Subcutaneous abdominal adipose tissue (tissue), 5 donors: ENCODE measurements at regions not wholly inside any gene's neighbourhood (a gene's known extent, or its start where the extent isn't known, plus 50 kb on each side); places are given as distances from the start of the nearest gene placed in this dataset.

Source experiments
- H3K27ac ChIP-seq: one replicate; pipeline ENCODE4 v1.7.0; 2013; ENCODE audit warnings: low read depth, mild to moderate bottlenecking, inconsistent platforms, low read length, moderate library complexity
- H3K27me3 ChIP-seq, 5 donors: one replicate each; pipeline ENCODE4 v1.7.0; 2013; ENCODE audit warnings: low read length in 5 of 5, inconsistent platforms in 1 of 5; ENCODE audit not compliant: control insufficient read depth in 5 of 5, insufficient read depth in 4 of 5
- H3K36me3 ChIP-seq, 5 donors: one replicate each; pipeline ENCODE4 v1.7.0; 2013; ENCODE audit warnings: low read length in 5 of 5; ENCODE audit not compliant: control insufficient read depth in 5 of 5, insufficient read depth in 5 of 5
- H3K4me1 ChIP-seq, 5 donors: one replicate each; pipeline ENCODE4 v1.7.0; 2013; ENCODE audit warnings: low read length in 5 of 5, mild to moderate bottlenecking in 3 of 5, moderate library complexity in 1 of 5; ENCODE audit not compliant: control insufficient read depth in 5 of 5, insufficient read depth in 5 of 5
- H3K4me3 ChIP-seq, 5 donors: one replicate each; pipeline ENCODE4 v1.7.0; 2013; ENCODE audit warnings: low read length in 5 of 5, low read depth in 1 of 5
- H3K9ac ChIP-seq, 5 donors: one replicate each; pipeline ENCODE4 v1.7.0; 2013; ENCODE audit warnings: low read length in 5 of 5, mild to moderate bottlenecking in 4 of 5, moderate library complexity in 3 of 5
- H3K9me3 ChIP-seq, 5 donors: one replicate each; pipeline ENCODE4 v1.7.0; 2013; ENCODE audit warnings: low read length in 5 of 5; ENCODE audit not compliant: control insufficient read depth in 5 of 5
- donor health status: healthy.
- donor health status: healthy.
- donor health status: healthy.
- donor health status: healthy.
- donor health status: healthy.

DNA sequence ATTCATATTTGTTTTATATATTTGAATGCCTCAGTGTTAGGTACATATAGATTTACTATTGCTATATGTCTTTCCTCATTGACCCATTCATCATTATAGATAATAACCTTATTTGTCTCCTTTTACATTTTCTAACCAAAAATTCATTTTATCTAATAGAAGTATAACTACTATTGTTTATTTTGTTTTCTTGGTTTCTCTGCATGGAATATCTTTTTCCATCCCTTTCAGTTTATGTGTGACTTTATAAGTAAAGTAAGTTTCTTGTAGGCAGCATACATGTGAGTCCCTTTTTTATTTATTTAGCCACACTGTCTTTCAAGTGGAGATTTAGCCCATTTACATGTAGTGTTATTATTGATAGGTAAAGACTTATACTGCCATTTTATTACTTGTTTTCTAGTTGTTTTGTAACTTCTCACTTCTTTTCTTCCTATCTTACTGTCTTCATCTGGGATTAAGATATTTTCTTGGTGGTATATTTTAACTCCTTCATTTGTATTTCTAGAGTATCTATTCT, 572.0 kb upstream of the MAN1A1 start:
- Histone ChIP-seq H3K27me3 (no peaks in the 10 kb centered on the region), H3K9me3 (peaks cover 5 to 51% (median 29%) of the 10 kb centered on the region in 5 donors), H3K36me3 (no peaks in the 10 kb centered on the region), H3K4me1 (no peaks in the 10 kb centered on the region), H3K27ac (no peak overlapping the region), H3K9ac (no peak overlapping the region), H3K4me3 (peak overlapping the region in 2 of 5 donors; percentile 7 to 12)

DNA sequence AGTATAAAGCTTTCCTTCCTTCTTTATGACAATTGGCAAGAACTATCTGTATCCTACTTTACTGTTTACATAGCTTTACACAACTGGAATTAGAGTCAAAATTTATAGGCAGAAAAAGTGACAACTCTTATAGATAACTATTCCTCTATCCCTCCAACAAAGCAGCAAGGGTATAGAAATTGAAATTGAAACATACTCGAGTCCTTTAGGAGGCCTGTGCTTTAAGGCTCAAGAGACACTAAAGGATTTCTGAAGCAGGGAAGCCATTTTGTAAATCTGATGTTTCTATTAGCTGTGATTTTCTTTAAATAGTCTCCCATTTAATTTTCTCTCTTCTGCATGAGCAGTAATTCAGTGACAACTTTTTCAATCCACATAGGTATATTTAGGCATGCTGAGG, 567.6 kb upstream of the MAN1A1 start:
- H3K36me3 ChIP-seq, result no peaks in the 10 kb centered on the region
- no peak overlapping the region for H3K27ac ChIP-seq
- no peak overlapping the region for H3K4me3 ChIP-seq
- H3K9me3 ChIP-seq, result peaks cover 0 to 17% (median 11%) of the 10 kb centered on the region in 5 donors
- H3K27me3 ChIP-seq, result no peaks in the 10 kb centered on the region
- H3K9ac ChIP-seq, result no peak overlapping the region
- H3K4me1 ChIP-seq, result no peaks in the 10 kb centered on the region

DNA sequence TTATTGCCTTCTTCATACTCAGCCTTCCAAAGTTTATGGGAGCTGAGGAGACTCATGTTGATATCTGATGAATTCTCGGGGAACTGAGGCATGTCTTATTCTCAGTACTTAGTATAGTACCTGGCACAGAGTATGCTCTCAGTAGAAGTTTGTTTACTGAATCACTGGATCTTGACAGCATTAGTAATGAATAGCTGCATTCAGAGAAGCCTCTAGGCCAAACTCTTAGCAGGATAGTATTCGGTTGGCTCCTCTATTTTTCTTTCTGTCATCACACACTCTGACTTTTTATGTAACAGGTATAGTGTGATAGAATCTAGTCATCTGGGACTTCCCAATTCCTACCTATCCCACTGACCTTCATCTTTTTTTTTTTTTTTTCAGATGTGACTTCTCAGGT, 566.4 kb upstream of the MAN1A1 start:
- Histone ChIP-seq H3K27ac (no peak overlapping the region), H3K4me3 (no peak overlapping the region), H3K9ac (no peak overlapping the region), H3K9me3 (peaks cover 0 to 7% (median 5%) of the 10 kb centered on the region in 5 donors), H3K4me1 (no peaks in the 10 kb centered on the region), H3K27me3 (no peaks in the 10 kb centered on the region), H3K36me3 (no peaks in the 10 kb centered on the region)

DNA sequence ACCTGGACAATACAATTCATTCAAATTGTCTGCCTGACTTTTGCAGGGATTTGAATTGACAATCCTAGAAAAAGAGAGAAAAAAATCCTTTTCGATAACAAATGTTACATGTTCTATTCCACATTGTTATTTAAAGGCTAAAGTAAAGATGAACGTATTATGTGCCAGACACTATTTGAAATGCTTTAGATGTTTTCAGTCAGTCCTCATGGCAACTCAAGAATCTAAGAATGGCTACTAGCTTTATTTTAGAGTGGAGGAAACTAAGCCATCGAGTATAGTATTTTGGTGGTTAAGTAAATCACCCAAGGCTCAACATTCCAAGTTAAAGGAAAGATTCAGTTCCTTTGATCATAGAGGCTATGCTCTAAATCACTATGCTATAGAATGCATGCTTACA, 558.6 kb upstream of the MAN1A1 start:
- no peak overlapping the region for H3K4me3 ChIP-seq
- no peaks in the 10 kb centered on the region for H3K9me3 ChIP-seq
- no peak overlapping the region for H3K9ac ChIP-seq
- no peaks in the 10 kb centered on the region for H3K27me3 ChIP-seq
- no peaks in the 10 kb centered on the region for H3K36me3 ChIP-seq
- H3K27ac ChIP-seq, result no peak overlapping the region
- H3K4me1 ChIP-seq, result no peaks in the 10 kb centered on the region

DNA sequence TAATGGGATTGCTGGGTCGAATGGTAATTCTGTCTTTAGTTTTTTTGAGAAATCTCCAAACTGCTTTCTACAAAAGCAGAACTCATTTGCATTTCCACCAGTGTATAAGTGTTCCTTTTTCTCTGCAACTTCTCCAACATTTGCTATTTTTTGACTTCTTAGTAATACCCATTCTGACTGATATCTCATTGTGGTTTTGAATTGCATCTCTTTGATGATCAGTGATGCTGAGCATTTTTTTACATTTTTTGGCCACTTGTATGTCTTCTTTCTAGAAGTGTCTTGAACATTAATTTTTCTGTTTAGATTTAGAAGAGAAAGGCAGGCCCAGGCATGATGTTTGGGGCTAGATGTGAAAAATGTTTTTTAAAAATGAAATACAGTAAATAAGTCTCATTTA, 553.1 kb upstream of the MAN1A1 start:
- H3K36me3 ChIP-seq, result no peaks in the 10 kb centered on the region
- no peaks in the 10 kb centered on the region for H3K27me3 ChIP-seq
- no peak overlapping the region for H3K4me3 ChIP-seq
- H3K27ac ChIP-seq, result no peak overlapping the region
- no peaks in the 10 kb centered on the region for H3K4me1 ChIP-seq
- no peaks in the 10 kb centered on the region for H3K9me3 ChIP-seq
- H3K9ac ChIP-seq, result no peak overlapping the region

DNA sequence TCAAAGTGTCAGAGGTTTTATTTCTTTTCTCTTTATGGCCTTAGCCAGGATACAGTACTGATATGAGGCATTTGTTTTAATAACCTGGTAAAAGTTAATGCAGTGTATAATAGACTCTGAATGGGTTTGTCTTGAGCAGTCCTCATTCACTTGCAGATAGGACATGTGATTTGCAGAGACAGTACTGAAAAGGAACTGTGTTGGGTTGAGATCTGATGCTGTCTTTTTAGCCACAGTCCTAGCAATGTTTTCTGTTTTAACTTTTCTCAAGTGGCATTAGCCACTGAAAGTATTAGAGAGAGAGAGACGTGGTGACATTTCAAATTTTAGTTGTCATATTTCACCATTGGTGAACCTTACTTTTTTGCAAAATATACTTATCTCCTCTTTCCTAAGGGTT, 547.2 kb upstream of the MAN1A1 start:
- no peaks in the 10 kb centered on the region for H3K9me3 ChIP-seq
- H3K9ac ChIP-seq, result no peak overlapping the region
- no peaks in the 10 kb centered on the region for H3K36me3 ChIP-seq
- no peak overlapping the region for H3K4me3 ChIP-seq
- no peak overlapping the region for H3K27ac ChIP-seq
- H3K4me1 ChIP-seq, result no peaks in the 10 kb centered on the region
- no peaks in the 10 kb centered on the region for H3K27me3 ChIP-seq

DNA sequence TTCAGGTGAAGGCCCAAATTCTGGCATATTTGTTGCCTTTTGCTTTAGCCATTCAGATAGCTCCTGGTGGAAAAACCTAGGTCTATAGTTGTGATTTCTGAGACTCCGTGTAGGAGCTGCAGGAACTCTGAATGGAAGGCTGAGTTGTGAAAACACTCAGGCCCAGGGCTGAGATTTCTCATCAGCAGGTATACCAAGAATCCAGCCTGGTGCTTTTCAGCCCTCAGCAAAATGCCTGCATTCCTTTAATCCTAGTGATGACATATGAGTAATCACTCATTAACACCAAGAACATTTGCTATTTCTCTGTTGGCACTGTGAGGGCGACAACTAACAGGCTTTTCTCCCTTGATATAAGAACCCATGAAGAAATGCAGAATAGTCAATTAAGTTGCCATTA, 546.1 kb upstream of the MAN1A1 start:
- no peaks in the 10 kb centered on the region for H3K36me3 ChIP-seq
- no peaks in the 10 kb centered on the region for H3K27me3 ChIP-seq
- H3K4me3 ChIP-seq, result no peak overlapping the region
- no peak overlapping the region for H3K27ac ChIP-seq
- H3K9me3 ChIP-seq, result no peaks in the 10 kb centered on the region
- H3K9ac ChIP-seq, result no peak overlapping the region
- no peaks in the 10 kb centered on the region for H3K4me1 ChIP-seq

DNA sequence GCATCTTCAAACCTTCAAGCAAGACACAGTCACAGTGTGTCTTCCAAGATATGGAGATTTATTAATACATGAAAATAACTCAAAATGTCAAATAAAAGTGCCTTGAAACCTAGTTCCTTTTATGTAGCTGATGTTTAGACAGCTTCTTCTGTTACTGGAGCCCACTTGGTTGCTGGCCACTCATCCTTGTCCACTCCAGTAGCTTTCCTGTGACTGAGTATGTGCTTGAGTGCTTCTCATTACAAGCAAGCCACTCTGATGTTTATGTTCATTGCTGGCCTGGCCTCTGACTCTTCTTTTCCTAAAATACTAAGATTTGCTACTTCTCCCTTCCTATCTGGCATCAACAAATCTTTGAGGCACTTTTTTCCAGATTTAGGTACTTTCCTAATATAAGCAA, 545.2 kb upstream of the MAN1A1 start:
- Histone ChIP-seq H3K4me3 (no peak overlapping the region), H3K27ac (no peak overlapping the region), H3K4me1 (no peaks in the 10 kb centered on the region), H3K27me3 (no peaks in the 10 kb centered on the region), H3K36me3 (no peaks in the 10 kb centered on the region), H3K9me3 (no peaks in the 10 kb centered on the region), H3K9ac (no peak overlapping the region)

DNA sequence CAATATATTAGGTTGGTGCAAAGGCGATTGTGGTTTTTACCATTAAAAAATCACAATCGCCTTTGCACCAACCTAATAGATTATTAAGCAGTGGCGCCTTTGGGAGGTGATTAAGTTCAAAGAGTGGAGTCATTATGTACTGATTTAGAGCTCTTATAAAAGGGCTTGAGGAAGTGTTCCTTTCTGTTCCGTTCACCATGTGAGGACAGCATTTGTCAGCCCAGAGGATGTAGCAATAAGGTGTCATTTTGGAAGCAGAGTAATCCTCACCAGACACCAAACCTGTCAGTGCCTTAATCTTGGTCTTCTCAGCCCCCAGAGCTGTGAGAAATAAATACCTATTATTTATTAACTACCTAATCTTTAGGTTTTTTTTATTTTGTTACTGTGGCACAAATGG, 542.1 kb upstream of the MAN1A1 start:
- no peaks in the 10 kb centered on the region for H3K36me3 ChIP-seq
- H3K27me3 ChIP-seq, result no peaks in the 10 kb centered on the region
- H3K27ac ChIP-seq, result no peak overlapping the region
- no peaks in the 10 kb centered on the region for H3K9me3 ChIP-seq
- H3K4me3 ChIP-seq, result no peak overlapping the region
- H3K4me1 ChIP-seq, result no peaks in the 10 kb centered on the region
- H3K9ac ChIP-seq, result no peak overlapping the region

DNA sequence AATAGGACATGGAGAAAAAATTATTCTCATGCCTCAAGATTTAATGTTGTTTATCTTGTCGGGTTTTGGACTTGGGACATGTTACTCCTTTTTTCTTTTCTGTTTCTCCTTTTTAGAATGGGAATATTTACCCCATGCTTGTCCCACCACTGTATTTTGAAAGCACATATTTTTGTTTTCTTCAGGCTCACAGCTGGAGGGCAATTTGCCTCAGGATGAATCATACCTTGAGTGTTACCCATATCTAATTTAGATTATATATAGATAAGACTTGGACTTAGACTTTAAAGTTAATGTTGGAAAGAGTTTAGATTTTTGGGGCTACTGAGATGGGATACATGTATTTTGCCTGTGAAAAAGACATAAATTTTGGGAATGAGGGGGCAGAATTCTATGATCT, 541.6 kb upstream of the MAN1A1 start:
- H3K27me3 ChIP-seq, result no peaks in the 10 kb centered on the region
- H3K4me3 ChIP-seq, result no peak overlapping the region
- no peak overlapping the region for H3K9ac ChIP-seq
- H3K36me3 ChIP-seq, result no peaks in the 10 kb centered on the region
- H3K27ac ChIP-seq, result no peak overlapping the region
- no peaks in the 10 kb centered on the region for H3K9me3 ChIP-seq
- no peaks in the 10 kb centered on the region for H3K4me1 ChIP-seq

DNA sequence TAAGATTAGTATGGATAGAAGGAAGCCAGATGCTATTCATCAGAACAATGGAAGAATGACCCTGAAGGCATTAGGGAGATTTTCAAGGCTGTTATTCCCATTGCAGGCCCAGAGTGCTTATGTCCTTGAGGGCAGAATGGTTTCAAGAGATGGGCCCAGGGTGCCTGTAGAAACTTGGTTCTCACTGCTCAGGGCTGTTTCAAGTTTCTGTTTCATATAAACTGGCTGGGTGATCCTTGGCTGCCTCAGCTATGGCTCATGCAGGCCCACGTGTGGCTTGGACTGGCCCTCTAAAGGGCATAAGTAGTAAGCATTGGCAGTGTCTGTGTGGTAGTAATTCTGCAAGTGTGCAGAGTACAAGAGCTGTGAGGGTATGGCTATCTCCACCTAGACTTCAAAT, 540.9 kb upstream of the MAN1A1 start:
- Histone ChIP-seq H3K27me3 (no peaks in the 10 kb centered on the region), H3K9ac (no peak overlapping the region), H3K4me3 (no peak overlapping the region), H3K27ac (no peak overlapping the region), H3K9me3 (no peaks in the 10 kb centered on the region), H3K4me1 (no peaks in the 10 kb centered on the region), H3K36me3 (no peaks in the 10 kb centered on the region)
